Epithelial cell of proximal tubule (primary cell): ENCODE measurements at regions not wholly inside any gene's neighbourhood (a gene's known extent, or its start where the extent isn't known, plus 50 kb on each side); places are given as distances from the start of the nearest gene placed in this dataset.

Experiments used
- DNase-seq: peaks from one replicate; pipeline ENCODE4 v3.0.0-alpha.2; 2011; ENCODE audit warnings: low read depth
- H3K4me3 ChIP-seq: 2 replicates; pipeline ENCODE4 v1.5.1; 2011; ENCODE audit warnings: low read depth, mild to moderate bottlenecking, low read length
- TF ChIP-seq, protein P1 (sequence below): conservative IDR thresholded peaks from 2 replicates; pipeline ENCODE4 v1.5.1; 2012; ENCODE audit warnings: low read depth, mild to moderate bottlenecking, low read length

DNA sequence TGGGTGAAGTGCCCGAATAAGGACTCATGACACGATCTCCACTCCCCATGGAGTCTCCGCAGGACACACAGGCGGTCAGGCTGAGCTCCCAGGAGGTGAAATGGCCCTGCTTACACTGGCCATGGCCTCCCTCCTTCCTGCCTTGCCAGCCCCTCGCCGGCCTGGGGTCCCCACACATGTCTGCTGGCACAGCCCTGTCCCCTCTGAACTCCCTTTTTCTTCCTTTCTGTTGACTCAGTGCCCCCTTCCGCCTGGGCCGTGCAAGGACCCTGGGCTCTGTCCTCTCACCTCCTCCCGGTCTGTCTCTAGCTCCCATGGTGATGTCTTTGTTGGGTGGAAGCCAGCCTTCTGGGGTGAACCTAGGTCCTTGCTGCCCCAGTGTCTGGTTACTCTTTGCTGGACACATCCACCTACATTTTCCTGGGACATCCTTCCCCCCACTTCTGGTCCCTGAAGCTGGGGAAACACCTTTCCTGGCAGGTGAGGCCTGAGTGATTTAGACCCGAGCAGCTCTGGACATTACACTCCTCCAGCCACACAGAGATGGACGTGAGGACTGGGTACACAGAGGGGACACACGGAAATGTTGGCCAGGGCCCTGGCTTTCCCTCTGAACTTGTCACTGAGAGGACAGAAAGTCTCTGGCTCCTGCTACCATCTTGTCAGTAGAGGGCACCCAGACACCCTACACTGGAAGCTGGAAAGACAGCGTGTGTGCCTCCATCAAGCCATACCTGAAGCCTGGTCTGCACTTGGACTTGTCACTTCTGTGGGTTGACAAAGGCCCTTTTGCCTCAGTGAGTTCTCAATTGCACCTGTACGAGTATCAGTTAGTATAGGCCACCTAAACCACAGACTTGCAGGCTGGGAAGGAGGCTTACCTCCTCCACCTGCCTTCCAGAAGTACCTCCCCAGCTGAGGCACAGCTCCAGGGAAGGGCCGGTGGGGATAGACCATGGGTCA, 864.3 kb downstream of the TBC1D22A start:
- DNase-seq: no peak
- no peak overlapping the region for H3K4me3 ChIP-seq
- TF ChIP-seq, protein P1, sequence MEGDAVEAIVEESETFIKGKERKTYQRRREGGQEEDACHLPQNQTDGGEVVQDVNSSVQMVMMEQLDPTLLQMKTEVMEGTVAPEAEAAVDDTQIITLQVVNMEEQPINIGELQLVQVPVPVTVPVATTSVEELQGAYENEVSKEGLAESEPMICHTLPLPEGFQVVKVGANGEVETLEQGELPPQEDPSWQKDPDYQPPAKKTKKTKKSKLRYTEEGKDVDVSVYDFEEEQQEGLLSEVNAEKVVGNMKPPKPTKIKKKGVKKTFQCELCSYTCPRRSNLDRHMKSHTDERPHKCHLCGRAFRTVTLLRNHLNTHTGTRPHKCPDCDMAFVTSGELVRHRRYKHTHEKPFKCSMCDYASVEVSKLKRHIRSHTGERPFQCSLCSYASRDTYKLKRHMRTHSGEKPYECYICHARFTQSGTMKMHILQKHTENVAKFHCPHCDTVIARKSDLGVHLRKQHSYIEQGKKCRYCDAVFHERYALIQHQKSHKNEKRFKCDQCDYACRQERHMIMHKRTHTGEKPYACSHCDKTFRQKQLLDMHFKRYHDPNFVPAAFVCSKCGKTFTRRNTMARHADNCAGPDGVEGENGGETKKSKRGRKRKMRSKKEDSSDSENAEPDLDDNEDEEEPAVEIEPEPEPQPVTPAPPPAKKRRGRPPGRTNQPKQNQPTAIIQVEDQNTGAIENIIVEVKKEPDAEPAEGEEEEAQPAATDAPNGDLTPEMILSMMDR: no peak

DNA sequence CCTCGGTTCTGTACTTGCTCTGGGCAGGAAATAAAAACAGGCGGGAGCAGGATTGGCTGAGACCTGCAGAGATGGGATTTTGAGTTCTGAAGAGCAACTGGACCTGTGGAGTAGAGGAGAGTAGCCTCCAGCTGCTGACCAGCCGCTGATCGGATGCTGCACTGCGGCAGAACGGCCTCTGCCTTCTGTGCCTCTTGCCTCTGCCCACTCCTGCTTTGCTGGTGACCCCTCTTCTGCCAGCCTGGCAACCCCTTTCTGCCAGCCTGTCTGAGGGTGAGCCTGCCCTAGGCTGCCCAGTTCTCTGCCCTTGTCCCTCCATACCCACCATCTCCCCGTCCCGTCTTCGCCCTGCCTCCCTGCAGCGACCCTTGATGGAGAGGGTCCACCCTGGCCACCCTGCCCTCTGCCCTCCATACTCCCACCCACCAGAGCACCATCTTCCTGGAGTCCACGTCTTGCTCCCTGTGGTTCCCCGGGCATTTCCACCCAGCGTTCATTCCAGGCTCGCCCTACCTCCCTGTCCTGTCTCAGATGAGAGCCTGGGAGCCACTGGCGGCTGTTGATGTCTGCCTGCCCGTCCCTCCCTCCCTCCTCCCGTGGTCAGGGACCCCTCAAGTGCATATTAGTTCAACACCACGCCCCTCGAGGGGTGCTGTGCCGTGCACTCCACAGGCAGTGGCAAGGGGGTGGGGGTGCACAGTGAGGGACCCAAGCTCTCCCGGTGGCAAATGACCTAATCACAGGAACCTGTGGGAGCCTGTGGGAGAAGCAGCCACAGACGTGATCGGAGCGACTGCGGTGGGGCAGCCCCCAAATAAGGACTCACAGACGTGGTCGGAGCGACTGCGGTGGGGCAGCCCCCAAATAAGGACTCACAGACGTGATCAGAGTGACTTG, 863.3 kb downstream of the TBC1D22A start:
- DNase-seq: no peak
- TF ChIP-seq, protein P1: no peak

DNA sequence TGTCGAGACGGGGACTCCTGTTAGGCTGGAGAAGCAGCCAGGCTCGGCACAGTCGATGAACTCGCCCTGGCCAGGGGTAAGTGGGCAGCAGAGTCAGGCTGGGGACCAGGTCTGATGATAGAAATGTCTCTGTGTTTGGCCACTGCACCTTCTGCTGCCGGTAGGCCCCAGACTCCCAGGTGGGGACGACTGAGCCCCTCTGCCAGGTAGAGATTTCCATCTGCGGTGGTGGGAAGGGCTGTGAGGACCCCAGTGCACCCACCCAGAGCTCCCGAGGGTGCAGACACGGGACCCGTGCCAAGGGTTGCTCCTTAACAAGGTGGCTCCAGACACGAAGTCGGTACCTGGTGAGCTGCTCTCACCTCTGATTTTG, 862.5 kb downstream of the TBC1D22A start:
- TF ChIP-seq, protein P1: no peak
- H3K4me3 ChIP-seq: no peak overlapping the region
- DNase-seq: no peak

More for the DNA sequence above, 863.3 kb downstream of the TBC1D22A start:
- no peak overlapping the region for H3K4me3 ChIP-seq

DNA sequence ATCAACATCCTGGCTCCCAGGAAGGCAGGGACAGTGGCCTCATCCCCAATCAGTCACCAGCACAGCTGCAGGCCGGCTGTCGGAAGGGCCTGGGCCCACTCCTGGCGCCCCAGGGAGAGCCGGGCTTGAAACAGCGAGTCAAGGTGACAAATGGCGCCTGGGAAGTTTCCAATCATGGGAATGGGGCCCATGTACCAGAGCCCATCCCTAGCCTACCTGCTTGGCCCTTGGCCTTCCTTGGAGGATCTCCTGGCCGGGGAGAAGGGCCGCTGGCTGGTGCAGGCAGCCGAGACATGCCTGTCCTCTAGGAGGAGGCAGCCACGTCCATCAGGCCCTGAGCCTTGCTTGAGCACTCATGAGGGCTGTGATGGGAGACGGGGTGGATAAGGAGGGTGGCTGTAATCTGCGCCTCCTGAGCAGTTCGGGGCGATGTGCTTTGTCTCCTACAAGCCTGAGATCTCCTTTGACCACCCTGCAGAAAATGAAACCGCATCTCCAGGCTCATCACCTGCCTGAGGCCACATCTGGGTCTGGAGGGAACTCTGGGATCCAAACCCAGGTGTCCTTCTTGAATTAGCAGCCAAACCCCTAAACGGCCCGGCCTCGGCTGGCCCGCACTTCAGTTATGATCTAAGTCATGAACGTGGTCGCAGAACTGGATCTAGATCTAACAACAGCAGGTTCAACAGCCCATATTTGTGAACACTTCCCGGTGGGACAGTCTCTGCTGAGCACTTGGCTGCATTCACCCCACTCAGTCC, 862.0 kb downstream of the TBC1D22A start:
- no peak overlapping the region for H3K4me3 ChIP-seq
- no peak for DNase-seq
- TF ChIP-seq, protein P1: no peak

DNA sequence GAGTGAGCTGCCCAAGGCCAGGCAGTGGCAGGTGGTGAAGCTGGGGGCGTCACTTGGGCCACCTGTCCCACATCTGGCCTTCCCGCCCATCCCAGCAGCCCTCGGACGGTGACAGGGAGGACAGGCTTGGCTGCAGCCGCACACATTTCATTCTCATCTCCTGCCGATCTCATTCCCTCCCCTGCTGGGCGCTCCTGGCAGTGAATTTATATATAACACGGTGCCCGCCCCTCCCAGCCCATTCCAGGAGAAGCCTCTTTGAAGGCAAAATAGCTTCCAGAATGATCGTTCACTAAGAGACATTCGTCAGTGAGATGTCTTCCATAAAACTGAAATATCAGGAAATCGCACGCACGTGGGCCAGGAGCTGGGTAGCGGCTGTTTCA, 861.3 kb downstream of the TBC1D22A start:
- H3K4me3 ChIP-seq: no peak overlapping the region
- no peak for DNase-seq
- TF ChIP-seq, protein P1: no peak

DNA sequence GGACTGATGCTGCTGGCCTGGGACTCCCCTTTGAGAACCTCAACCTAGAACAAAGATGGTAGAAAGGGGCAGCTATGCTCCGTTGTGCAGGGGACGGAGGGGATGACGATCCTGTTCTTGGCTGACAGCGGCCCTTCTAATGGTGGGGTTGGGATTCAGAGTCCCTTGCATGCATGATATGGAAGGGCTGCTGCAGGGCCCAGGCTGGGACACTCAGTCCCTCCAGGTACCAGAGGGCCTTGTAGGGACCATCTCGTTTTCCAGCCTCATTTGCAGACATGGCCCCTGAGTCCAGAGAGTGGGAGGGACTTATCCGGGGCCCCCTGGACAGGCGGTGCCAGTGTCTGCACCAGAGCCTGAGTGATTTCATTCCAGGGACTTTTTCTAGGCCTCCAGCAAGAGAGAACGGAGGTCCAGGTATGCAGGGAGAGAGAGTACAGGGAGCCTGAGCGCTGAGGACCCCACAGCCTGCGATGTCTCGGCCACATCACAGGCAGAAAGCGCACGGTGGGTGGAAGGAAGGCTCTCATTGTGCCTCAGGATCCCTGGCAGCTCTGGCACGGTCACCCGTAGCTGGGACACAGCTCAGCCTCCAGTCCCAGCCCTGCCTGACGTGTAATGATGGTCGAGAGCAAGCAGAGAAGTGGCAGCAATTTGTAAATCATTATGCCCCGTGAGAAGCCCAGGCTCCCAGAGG, 860.8 kb downstream of the TBC1D22A start:
- no peak overlapping the region for H3K4me3 ChIP-seq
- TF ChIP-seq, protein P1: no peak
- DNase-seq: no peak
